Stimulated activated CD4-positive, alpha-beta T cell treated with anti-CD3 and anti-CD28 coated beads, Interleukin-1b, Interleukin-23, amount 100 ng/mL, for 4 hours (primary cell): ENCODE measurements at regions not wholly inside any gene's neighbourhood (a gene's known extent, or its start where the extent isn't known, plus 50 kb on each side); places are given as distances from the start of the nearest gene placed in this dataset.

ENCODE experiments used
- DNase-seq, 2 donors: peaks; one replicate each; pipeline ENCODE4 v3.0.0-alpha.2; 2020; ENCODE audit warnings: low read depth in 2 of 2

- DNase-seq = no peak
Measured at GRCh38 chr12:22900401-22900800, 275.4 kb downstream of the ETNK1 start.

GRCh38 chr12:22904485-22904884 is 279.5 kb downstream of the ETNK1 start:
- no peak for DNase-seq

GRCh38 chr12:22916241-22916640 is 291.3 kb downstream of the ETNK1 start:
- no peak for DNase-seq

GRCh38 chr12:22916815-22917214 is 291.8 kb downstream of the ETNK1 start:
- no peak for DNase-seq

- DNase-seq = no peak
Measured at GRCh38 chr12:22919883-22920282, 294.9 kb downstream of the ETNK1 start.

GRCh38 chr12:22923768-22924167 is 298.8 kb downstream of the ETNK1 start:
- DNase-seq = no peak

- no peak for DNase-seq
Measured at GRCh38 chr12:22924391-22924790, 299.4 kb downstream of the ETNK1 start.

- DNase-seq = no peak
Measured at GRCh38 chr12:22925623-22926022, 300.7 kb downstream of the ETNK1 start.

- no peak for DNase-seq
Measured at GRCh38 chr12:22932431-22932830, 307.5 kb downstream of the ETNK1 start.

- no peak for DNase-seq
Measured at GRCh38 chr12:22935090-22935489, 310.1 kb downstream of the ETNK1 start.

- DNase-seq = no peak
Measured at GRCh38 chr12:22935501-22935900, 310.5 kb downstream of the ETNK1 start.

- no peak for DNase-seq
Measured at GRCh38 chr12:22938323-22938722, 313.4 kb downstream of the ETNK1 start.

- DNase-seq = no peak
Measured at GRCh38 chr12:22951206-22951605, 326.2 kb downstream of the ETNK1 start.

GRCh38 chr12:22956690-22957089 is 331.7 kb downstream of the ETNK1 start:
- DNase-seq = no peak

GRCh38 chr12:22967171-22967570 is 342.2 kb downstream of the ETNK1 start:
- DNase-seq = no peak

- DNase-seq = no peak
Measured at GRCh38 chr12:22969521-22969920, 344.6 kb downstream of the ETNK1 start.

GRCh38 chr12:22971247-22971646 is 346.3 kb downstream of the ETNK1 start:
- DNase-seq = no peak

GRCh38 chr12:22971701-22972191 is 346.8 kb downstream of the ETNK1 start:
- no peak for DNase-seq

- DNase-seq = no peak
Measured at GRCh38 chr12:22974865-22975264, 349.9 kb downstream of the ETNK1 start.

GRCh38 chr12:22978962-22979361 is 354.0 kb downstream of the ETNK1 start:
- DNase-seq = no peak

- DNase-seq = no peak
Measured at GRCh38 chr12:22979854-22980469, 355.0 kb downstream of the ETNK1 start.

- no peak for DNase-seq
Measured at GRCh38 chr12:22981711-22982110, 356.7 kb downstream of the ETNK1 start.

- DNase-seq = no peak
Measured at GRCh38 chr12:22982635-22983034, 357.7 kb downstream of the ETNK1 start.

- DNase-seq = no peak
Measured at GRCh38 chr12:22986997-22987396, 362.0 kb downstream of the ETNK1 start.
